HepG2 (cell line): ENCODE measurements at regions not wholly inside any gene's neighbourhood (a gene's known extent, or its start where the extent isn't known, plus 50 kb on each side); places are given as distances from the start of the nearest gene placed in this dataset.

Source experiments
- ATAC-seq: fragments of 200-7000 bp; cut with Tn5 transposase; 3 replicates; pipeline ENCODE4 v1.9.1; 2020; ENCODE audit warnings: mild to moderate bottlenecking, moderate library complexity
- BruUV-seq: library from RNA; stranded (reverse); fragments of 400-500 nt; replicated peaks from 2 replicates; lab custom pipeline; 2021; lab: Mats Ljungman, UMichigan
- CTCF ChIA-PET: fragments of 300-600 bp; formaldehyde crosslinking; extraction: SDS; loops from one replicate; lab custom pipeline; 2021; ENCODE audit warnings: low total read pairs, inconsistent platforms, low intra/inter-chr PET ratio; lab: Yijun Ruan, JAX
- POLR2A ChIA-PET: fragments of 350-600 bp; sonication (Branson Sonifier 250); formaldehyde crosslinking; loops from one replicate; lab custom pipeline; 2020; ENCODE audit warnings: antibody characterized with exemption, inconsistent platforms; lab: Yijun Ruan, JAX
- DNase-seq: peaks from one replicate; pipeline ENCODE4 v3.0.0-alpha.2; 2015; ENCODE audit warnings: low spot score
- FAIRE-seq: peaks from 3 replicates; lab custom pipeline; 2011; peaks lifted over from hg19 to GRCh38; lab: Jason Lieb, UNC
- H2AFZ ChIP-seq: one replicate; pipeline ENCODE4 v1.6.1; 2011; ENCODE audit warnings: low read length, inconsistent platforms
- H3K27ac ChIP-seq: fragments of 300-600 bp; 3 replicates; pipeline ENCODE4 v1.8.0; 2011; ENCODE audit warnings: mixed run types, mild to moderate bottlenecking, mixed read lengths, low read length, inconsistent platforms; ENCODE audit not compliant: insufficient read depth; ENCODE audit errors: extremely low read length
- H3K27me3 ChIP-seq, 2 experiments: fragments of 200-600 bp in 1 of 2; 2 replicates in 1 of 2; 3 replicates in 1 of 2; pipeline versions ENCODE4 v1.6.0 to v1.8.0; 2011; ENCODE audit warnings: low read length in 2 of 2, mild to moderate bottlenecking in 2 of 2, moderate library complexity in 2 of 2, inconsistent platforms in 1 of 2; ENCODE audit not compliant: insufficient read depth in 2 of 2, control insufficient read depth in 1 of 2
- H3K36me3 ChIP-seq, 2 experiments: fragments of 200-600 bp in 1 of 2; replicated peaks in 1 of 2; 2 replicates in 1 of 2; 3 replicates in 1 of 2; pipeline versions ENCODE4 v1.5.1 to v1.8.0; 2011; ENCODE audit warnings: low read length in 2 of 2, inconsistent platforms in 1 of 2; ENCODE audit not compliant: insufficient read depth in 2 of 2, control insufficient read depth in 1 of 2
- H3K4me1 ChIP-seq: 2 replicates; pipeline ENCODE4 v1.5.1; 2012; ENCODE audit warnings: low read length, inconsistent platforms; ENCODE audit not compliant: insufficient read depth
- H3K4me2 ChIP-seq: 2 replicates; pipeline ENCODE4 v1.6.0; 2011; ENCODE audit warnings: low read depth, low read length, inconsistent platforms
- H3K4me3 ChIP-seq, 3 experiments: fragments of 200-600 bp in 1 of 3; sonication (generic), shearing (Covaris generic) in 1 of 3; replicated peaks in 1 of 3; 2 replicates each; pipeline ENCODE4 v1.5.1; 2011 to 2016; ENCODE audit warnings: low read length in 3 of 3, inconsistent platforms in 2 of 3, low read depth in 2 of 3, mild to moderate bottlenecking in 2 of 3, control low read depth in 1 of 3, mixed read lengths in 1 of 3; ENCODE audit not compliant: insufficient read depth in 1 of 3
- H3K79me2 ChIP-seq: one replicate; pipeline ENCODE4 v1.6.1; 2011; ENCODE audit warnings: low read length, inconsistent platforms; ENCODE audit not compliant: insufficient read depth
- H3K9ac ChIP-seq: 2 replicates; pipeline ENCODE4 v1.6.0; 2011; ENCODE audit warnings: mild to moderate bottlenecking, low read depth, low read length, inconsistent platforms; ENCODE audit not compliant: insufficient read depth
- H3K9me3 ChIP-seq: 2 replicates; pipeline ENCODE4 v1.5.1; 2012; ENCODE audit warnings: mild to moderate bottlenecking, low read length
- H4K20me1 ChIP-seq: 2 replicates; pipeline ENCODE4 v1.6.0; 2011; ENCODE audit warnings: inconsistent platforms, mild to moderate bottlenecking, low read length, moderate library complexity; ENCODE audit not compliant: insufficient read depth
- ATF7 ChIP-seq, 2 experiments: fragments of 450-650 bp in 1 of 2; sonication (generic) in 1 of 2; formaldehyde crosslinking in 1 of 2; IDR thresholded peaks; 2 replicates each; pipeline versions ENCODE4 v1.4.0 to v1.6.1; 2016 to 2020; ENCODE audit warnings: antibody characterized with exemption in 1 of 2, mild to moderate bottlenecking in 1 of 2, missing genetic modification reagents in 1 of 2
- CBX1 ChIP-seq: IDR thresholded peaks from one replicate; pipeline ENCODE4 v1.6.1; 2016; ENCODE audit warnings: antibody characterized with exemption, low read depth
- MAFK ChIP-seq, 2 experiments: IDR thresholded peaks in 1 of 2; conservative IDR thresholded peaks in 1 of 2; 2 replicates each; pipeline ENCODE4 v1.6.1; 2011; ENCODE audit warnings: improper control_type of control experiment in 2 of 2, low read length in 2 of 2
- PTBP1 ChIP-seq: fragments of 200-400 bp; formaldehyde crosslinking; IDR thresholded peaks from 2 replicates; pipeline ENCODE4 v1.6.1; 2018; ENCODE audit warnings: low read length, low read depth; ENCODE audit not compliant: poor library complexity, severe bottlenecking
- WGBS: methylation state at CpG from one replicate; pipeline ENCODE4 v1.1.6; 2017; ENCODE audit warnings: low lambda C conversion rate; 5-methylcytosine and 5-hydroxymethylcytosine counted together
- in situ Hi-C: cut with HindIII; loops from 2 replicates; pipeline ENCODE4 v1.10.0; 2017; ENCODE audit warnings: low pct_unique_long_range_greater_than_20kb; ENCODE audit not compliant: extremely low pct_ligation_motif_present
- intact Hi-C: fragments of 100-400 bp; cut with micrococcal nuclease; formaldehyde crosslinking; loops from one replicate; pipeline ENCODE4 v1.10.0; 2022; ENCODE audit not compliant: unreplicated experiment

DNA sequence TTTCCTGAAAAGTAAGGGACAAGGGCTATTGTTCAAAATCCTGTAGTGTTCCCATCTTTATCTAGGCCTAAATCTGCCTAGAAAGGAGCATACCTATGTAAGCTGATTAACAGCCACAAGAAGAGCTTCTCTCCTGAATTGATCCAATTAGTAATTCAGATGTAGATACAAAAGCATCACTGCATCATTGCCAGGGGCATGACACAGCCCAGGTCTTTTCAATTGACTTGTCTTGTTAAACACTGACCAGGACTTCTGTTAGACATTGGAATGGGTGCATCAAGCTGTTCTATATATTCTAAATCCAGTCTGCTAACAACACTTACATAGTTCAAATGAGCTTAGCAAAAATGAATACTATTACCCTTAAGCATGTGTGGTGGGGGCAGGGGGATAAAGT is 589.2 kb downstream of the INHBA start:
- no peak overlapping the region for H3K4me2 ChIP-seq
- H3K36me3 ChIP-seq = no peaks in the 10 kb centered on the region
- CTCF ChIA-PET = no interaction called here
- no peak overlapping the region for H2AFZ ChIP-seq
- H3K4me3 ChIP-seq = no peak overlapping the region
- POLR2A ChIA-PET = no interaction called here
- no peaks in the 10 kb centered on the region for H3K9me3 ChIP-seq
- intact Hi-C loops = no loop called here
- no peaks in the 10 kb centered on the region for H3K27me3 ChIP-seq
- in situ Hi-C loops = no loop called here
- no peaks in the 10 kb centered on the region for H3K79me2 ChIP-seq
- H4K20me1 ChIP-seq = no peaks in the 10 kb centered on the region
- no peak for ATAC-seq
- no peak overlapping the region for H3K9ac ChIP-seq
- TF ChIP-seq MAFK (conservative IDR thresholded peaks at IDR 0.05 in 1 of 2, IDR thresholded peaks at IDR 0.05 in 1 of 2; ENCODE audit: low read length in 2 of 2) (0 out of 4 replicates have a peak, but pooled peaks of 1 of the 2 experiments have one; percentile 22), PTBP1 (no peak)
- TF ChIP-seq, all 625 proteins: peak for 1
- BruUV-seq = no TSS peak
- Histone ChIP-seq H3K4me1 (no peaks in the 10 kb centered on the region), H3K27ac (no peak overlapping the region)
- no peak for FAIRE-seq
- DNase-seq = no peak

DNA sequence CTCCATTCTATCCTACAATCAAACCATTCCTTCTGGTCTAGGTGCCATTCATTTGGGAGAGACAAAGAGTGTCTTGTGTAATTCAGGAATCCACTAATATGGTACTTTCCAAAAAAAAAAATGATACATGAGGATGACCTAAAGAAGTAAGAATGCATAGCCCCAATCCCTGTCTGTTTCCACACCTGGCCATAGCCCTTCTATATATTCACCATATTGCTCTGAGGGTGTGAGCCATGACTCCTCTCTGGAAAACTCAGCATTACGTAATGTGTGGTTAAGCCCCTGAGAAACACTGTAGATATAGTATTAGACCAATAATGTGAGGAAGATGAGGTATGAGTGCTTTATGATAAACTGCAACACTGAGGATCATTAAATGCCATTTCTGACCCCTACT is 592.7 kb downstream of the INHBA start:
- DNase-seq (no peak), FAIRE-seq (no peak)
- in situ Hi-C loops = no loop called here

More for the DNA sequence above, 592.7 kb downstream of the INHBA start:
- CTCF ChIA-PET = no interaction called here
- no peaks in the 10 kb centered on the region for H3K27me3 ChIP-seq
- H3K36me3 ChIP-seq = no peaks in the 10 kb centered on the region
- H4K20me1 ChIP-seq = no peaks in the 10 kb centered on the region
- no peak overlapping the region for H3K27ac ChIP-seq
- no peak overlapping the region for H3K4me2 ChIP-seq
- H3K4me1 ChIP-seq = no peaks in the 10 kb centered on the region
- POLR2A ChIA-PET = no interaction called here
- H3K9ac ChIP-seq = no peak overlapping the region
- 13% methylated on average over 1 of the region's 1 CpG for WGBS
- H3K79me2 ChIP-seq = no peaks in the 10 kb centered on the region
- intact Hi-C loops = no loop called here
- BruUV-seq = no TSS peak
- no peak overlapping the region for H2AFZ ChIP-seq
- no peak overlapping the region for H3K4me3 ChIP-seq
- H3K9me3 ChIP-seq = no peaks in the 10 kb centered on the region
- TF ChIP-seq ATF7 (IDR thresholded peaks at IDR 0.05) = 0 out of 2 replicates have a peak, but pooled peaks have one; percentile 4
- TF ChIP-seq ATF7 (CRISPR knock-in tag; IDR thresholded peaks at IDR 0.05) = no peak
- TF ChIP-seq CBX1 = no peak
- no peak for ATAC-seq
